GM23338 (cell line): ENCODE measurements at regions not wholly inside any gene's neighbourhood (a gene's known extent, or its start where the extent isn't known, plus 50 kb on each side); places are given as distances from the start of the nearest gene placed in this dataset.

Experiments
- ATAC-seq: fragments of 200-7000 bp; cut with Tn5 transposase; 3 replicates; pipeline ENCODE4 v1.9.1; 2020
- DNase-seq: peaks from one replicate; pipeline ENCODE4 v3.0.0-alpha.2; 2015; ENCODE audit warnings: low spot score
- H2AFZ ChIP-seq: fragments of 200-600 bp; sonication (generic); 2 replicates; pipeline ENCODE4 v1.8.0; 2016; ENCODE audit warnings: antibody characterized with exemption, mild to moderate bottlenecking, moderate library complexity
- H3F3A ChIP-seq: fragments of 200-600 bp; sonication (generic); replicated peaks from 2 replicates; pipeline ENCODE4 v1.8.0; 2017; ENCODE audit warnings: antibody characterized with exemption, mixed run types, low read depth
- H3K27ac ChIP-seq: fragments of 200-600 bp; sonication (generic); 2 replicates; pipeline ENCODE4 v1.6.1; 2016; ENCODE audit warnings: low read depth
- H3K27me3 ChIP-seq: fragments of 200-600 bp; sonication (generic); 2 replicates; pipeline ENCODE4 v1.8.0; 2016; ENCODE audit warnings: mild to moderate bottlenecking, mixed run types, moderate library complexity; ENCODE audit not compliant: insufficient read depth
- H3K36me3 ChIP-seq: fragments of 200-600 bp; sonication (generic); 2 replicates; pipeline ENCODE4 v1.8.0; 2016; ENCODE audit warnings: mild to moderate bottlenecking; ENCODE audit not compliant: insufficient read depth
- H3K4me1 ChIP-seq: fragments of 200-600 bp; sonication (generic); 2 replicates; pipeline ENCODE4 v1.8.0; 2016; ENCODE audit warnings: mild to moderate bottlenecking, moderate library complexity; ENCODE audit not compliant: insufficient read depth
- H3K4me2 ChIP-seq: fragments of 200-600 bp; sonication (generic); 2 replicates; pipeline ENCODE4 v1.7.1; 2017; ENCODE audit warnings: mixed run types
- H3K4me3 ChIP-seq: fragments of 200-600 bp; sonication (generic); 2 replicates; pipeline ENCODE4 v1.6.1; 2016; ENCODE audit warnings: mixed run types
- H3K79me2 ChIP-seq: fragments of 200-600 bp; sonication (generic); replicated peaks from 2 replicates; pipeline ENCODE4 v1.8.0; 2017; ENCODE audit warnings: mild to moderate bottlenecking; ENCODE audit not compliant: insufficient read depth
- H3K9me2 ChIP-seq: fragments of 200-600 bp; sonication (generic); 2 replicates; pipeline ENCODE4 v1.8.0; 2017; ENCODE audit not compliant: insufficient read depth
- H4K20me1 ChIP-seq: fragments of 200-600 bp; sonication (generic); replicated peaks from 2 replicates; pipeline ENCODE4 v1.8.0; 2017; ENCODE audit warnings: mild to moderate bottlenecking; ENCODE audit not compliant: insufficient read depth
- H3K27ac Mint-ChIP-seq: 2 replicates; pipeline ENCODE4 v1.8.0; 2020; ENCODE audit warnings: inconsistent platforms, mild to moderate bottlenecking, moderate library complexity, mixed read lengths
- H3K27me3 Mint-ChIP-seq: 3 replicates; pipeline ENCODE4 v1.8.0; 2022; ENCODE audit warnings: low read depth, mild to moderate bottlenecking, moderate library complexity, mixed read lengths, inconsistent platforms; ENCODE audit not compliant: insufficient read depth, poor library complexity
- H3K36me3 Mint-ChIP-seq: 3 replicates; pipeline ENCODE4 v1.8.0; 2021; ENCODE audit warnings: low read depth, mild to moderate bottlenecking, inconsistent platforms, moderate library complexity, mixed read lengths
- H3K4me1 Mint-ChIP-seq: 3 replicates; pipeline ENCODE4 v1.8.0; 2020; ENCODE audit warnings: mild to moderate bottlenecking, inconsistent platforms, mixed read lengths
- H3K4me3 Mint-ChIP-seq: 3 replicates; pipeline ENCODE4 v1.8.0; 2021; ENCODE audit warnings: moderate library complexity, mild to moderate bottlenecking, inconsistent platforms, mixed read lengths
- H3K9me3 Mint-ChIP-seq: 3 replicates; pipeline ENCODE4 v1.8.0; 2020; ENCODE audit warnings: moderate library complexity, mild to moderate bottlenecking, inconsistent platforms, mixed read lengths
- CREB1 ChIP-seq: fragments of 250-450 bp; sonication (Bioruptor Pico); IDR thresholded peaks from 2 replicates; pipeline ENCODE4 v1.5.0; 2020; ENCODE audit warnings: low read depth, mild to moderate bottlenecking, moderate library complexity
- EZH2 ChIP-seq: fragments of 200-600 bp; sonication (generic); IDR thresholded peaks from one replicate; pipeline ENCODE4 v1.8.0; 2017; ENCODE audit warnings: antibody characterized with exemption, mild to moderate bottlenecking, low read depth; ENCODE audit not compliant: unreplicated experiment
- EZH2phosphoT487 ChIP-seq: fragments of 200-600 bp; sonication (generic); IDR thresholded peaks from one replicate; pipeline ENCODE4 v1.8.1; 2018; ENCODE audit warnings: antibody characterized with exemption; ENCODE audit not compliant: unreplicated experiment
- JUNB ChIP-seq: IDR thresholded peaks from one replicate; pipeline ENCODE4 v1.6.1; 2016; ENCODE audit warnings: antibody characterized with exemption; ENCODE audit not compliant: unreplicated experiment
- NANOG ChIP-seq: IDR thresholded peaks from 2 replicates; pipeline ENCODE4 v1.6.1; 2016; ENCODE audit warnings: antibody characterized with exemption, borderline replicate concordance
- POLR2AphosphoS5 ChIP-seq: IDR thresholded peaks from 2 replicates; pipeline ENCODE4 v1.6.1; 2016; ENCODE audit warnings: antibody characterized with exemption, low read depth
- STAT1 ChIP-seq: IDR thresholded peaks from one replicate; pipeline ENCODE4 v1.6.1; 2016; ENCODE audit warnings: antibody characterized with exemption; ENCODE audit not compliant: unreplicated experiment
- ZNF114 ChIP-seq: fragments of 250-450 bp; sonication (Bioruptor Pico); IDR thresholded peaks from 2 replicates; pipeline ENCODE4 v1.5.0; 2020; ENCODE audit warnings: mild to moderate bottlenecking, moderate library complexity
- ZNF331 ChIP-seq: fragments of 250-450 bp; sonication (Bioruptor Pico); IDR thresholded peaks from 2 replicates; pipeline ENCODE4 v1.5.0; 2020; ENCODE audit warnings: low read depth, mild to moderate bottlenecking, moderate library complexity
- ZNF462 ChIP-seq: fragments of 250-450 bp; sonication (Bioruptor Pico); IDR thresholded peaks from 2 replicates; pipeline ENCODE4 v1.5.0; 2020; ENCODE audit warnings: mild to moderate bottlenecking, moderate library complexity
- TF ChIP-seq, protein P1 (sequence below): IDR thresholded peaks from one replicate; pipeline ENCODE4 v1.6.1; 2018; ENCODE audit warnings: antibody characterized with exemption; ENCODE audit not compliant: unreplicated experiment
- TF ChIP-seq, protein P2 (sequence below): IDR thresholded peaks from 2 replicates; pipeline ENCODE4 v1.6.1; 2016; ENCODE audit warnings: antibody characterized with exemption
- TF ChIP-seq, protein P3 (sequence below), 2 experiments: fragments of 200-600 bp in 1 of 2; sonication (generic) in 1 of 2; conservative IDR thresholded peaks; 2 replicates each; pipeline versions ENCODE4 v1.5.1 to v1.6.1; 2016 to 2017; ENCODE audit warnings: antibody characterized with exemption in 2 of 2, low read depth in 2 of 2, mild to moderate bottlenecking in 2 of 2, moderate library complexity in 1 of 2

- Histone ChIP-seq H3K79me2 (no peaks in the 10 kb centered on the region), H3K36me3 (no peaks in the 10 kb centered on the region), H3K9me2 (no peaks in the 10 kb centered on the region), H3K27me3 (no peaks in the 10 kb centered on the region), H3K27ac (no peak overlapping the region), H3K4me1 (no peaks in the 10 kb centered on the region), H3F3A (no peaks in the 10 kb centered on the region), H3K4me2 (no peak overlapping the region), H4K20me1 (no peaks in the 10 kb centered on the region), H3K4me3 (no peak overlapping the region), H2AFZ (peak overlapping the region; percentile 47; the same call in 1 of the 2 replicates)
- TF ChIP-seq, protein P1, sequence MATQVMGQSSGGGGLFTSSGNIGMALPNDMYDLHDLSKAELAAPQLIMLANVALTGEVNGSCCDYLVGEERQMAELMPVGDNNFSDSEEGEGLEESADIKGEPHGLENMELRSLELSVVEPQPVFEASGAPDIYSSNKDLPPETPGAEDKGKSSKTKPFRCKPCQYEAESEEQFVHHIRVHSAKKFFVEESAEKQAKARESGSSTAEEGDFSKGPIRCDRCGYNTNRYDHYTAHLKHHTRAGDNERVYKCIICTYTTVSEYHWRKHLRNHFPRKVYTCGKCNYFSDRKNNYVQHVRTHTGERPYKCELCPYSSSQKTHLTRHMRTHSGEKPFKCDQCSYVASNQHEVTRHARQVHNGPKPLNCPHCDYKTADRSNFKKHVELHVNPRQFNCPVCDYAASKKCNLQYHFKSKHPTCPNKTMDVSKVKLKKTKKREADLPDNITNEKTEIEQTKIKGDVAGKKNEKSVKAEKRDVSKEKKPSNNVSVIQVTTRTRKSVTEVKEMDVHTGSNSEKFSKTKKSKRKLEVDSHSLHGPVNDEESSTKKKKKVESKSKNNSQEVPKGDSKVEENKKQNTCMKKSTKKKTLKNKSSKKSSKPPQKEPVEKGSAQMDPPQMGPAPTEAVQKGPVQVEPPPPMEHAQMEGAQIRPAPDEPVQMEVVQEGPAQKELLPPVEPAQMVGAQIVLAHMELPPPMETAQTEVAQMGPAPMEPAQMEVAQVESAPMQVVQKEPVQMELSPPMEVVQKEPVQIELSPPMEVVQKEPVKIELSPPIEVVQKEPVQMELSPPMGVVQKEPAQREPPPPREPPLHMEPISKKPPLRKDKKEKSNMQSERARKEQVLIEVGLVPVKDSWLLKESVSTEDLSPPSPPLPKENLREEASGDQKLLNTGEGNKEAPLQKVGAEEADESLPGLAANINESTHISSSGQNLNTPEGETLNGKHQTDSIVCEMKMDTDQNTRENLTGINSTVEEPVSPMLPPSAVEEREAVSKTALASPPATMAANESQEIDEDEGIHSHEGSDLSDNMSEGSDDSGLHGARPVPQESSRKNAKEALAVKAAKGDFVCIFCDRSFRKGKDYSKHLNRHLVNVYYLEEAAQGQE, result no peak
- TF ChIP-seq POLR2AphosphoS5 (no peak), EZH2phosphoT487 (no peak), ZNF114 (CRISPR knock-in tag) (no peak), JUNB (no peak), NANOG (no peak), ZNF331 (CRISPR knock-in tag) (no peak), CREB1 (CRISPR knock-in tag) (no peak), STAT1 (no peak), ZNF462 (CRISPR knock-in tag) (no peak), EZH2 (no peak)
- TF ChIP-seq, protein P2, sequence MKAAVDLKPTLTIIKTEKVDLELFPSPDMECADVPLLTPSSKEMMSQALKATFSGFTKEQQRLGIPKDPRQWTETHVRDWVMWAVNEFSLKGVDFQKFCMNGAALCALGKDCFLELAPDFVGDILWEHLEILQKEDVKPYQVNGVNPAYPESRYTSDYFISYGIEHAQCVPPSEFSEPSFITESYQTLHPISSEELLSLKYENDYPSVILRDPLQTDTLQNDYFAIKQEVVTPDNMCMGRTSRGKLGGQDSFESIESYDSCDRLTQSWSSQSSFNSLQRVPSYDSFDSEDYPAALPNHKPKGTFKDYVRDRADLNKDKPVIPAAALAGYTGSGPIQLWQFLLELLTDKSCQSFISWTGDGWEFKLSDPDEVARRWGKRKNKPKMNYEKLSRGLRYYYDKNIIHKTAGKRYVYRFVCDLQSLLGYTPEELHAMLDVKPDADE, result no peak
- TF ChIP-seq, protein P3, sequence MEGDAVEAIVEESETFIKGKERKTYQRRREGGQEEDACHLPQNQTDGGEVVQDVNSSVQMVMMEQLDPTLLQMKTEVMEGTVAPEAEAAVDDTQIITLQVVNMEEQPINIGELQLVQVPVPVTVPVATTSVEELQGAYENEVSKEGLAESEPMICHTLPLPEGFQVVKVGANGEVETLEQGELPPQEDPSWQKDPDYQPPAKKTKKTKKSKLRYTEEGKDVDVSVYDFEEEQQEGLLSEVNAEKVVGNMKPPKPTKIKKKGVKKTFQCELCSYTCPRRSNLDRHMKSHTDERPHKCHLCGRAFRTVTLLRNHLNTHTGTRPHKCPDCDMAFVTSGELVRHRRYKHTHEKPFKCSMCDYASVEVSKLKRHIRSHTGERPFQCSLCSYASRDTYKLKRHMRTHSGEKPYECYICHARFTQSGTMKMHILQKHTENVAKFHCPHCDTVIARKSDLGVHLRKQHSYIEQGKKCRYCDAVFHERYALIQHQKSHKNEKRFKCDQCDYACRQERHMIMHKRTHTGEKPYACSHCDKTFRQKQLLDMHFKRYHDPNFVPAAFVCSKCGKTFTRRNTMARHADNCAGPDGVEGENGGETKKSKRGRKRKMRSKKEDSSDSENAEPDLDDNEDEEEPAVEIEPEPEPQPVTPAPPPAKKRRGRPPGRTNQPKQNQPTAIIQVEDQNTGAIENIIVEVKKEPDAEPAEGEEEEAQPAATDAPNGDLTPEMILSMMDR (conservative IDR thresholded peaks at IDR 0.05; ENCODE audit: low read depth in 2 of 2), result no peak
- H3K27me3 Mint-ChIP-seq, result peaks cover 6% of the 10 kb centered on the region
- peaks cover 9% of the 10 kb centered on the region for H3K36me3 Mint-ChIP-seq
- H3K4me3 Mint-ChIP-seq, result no peak overlapping the region
- H3K4me1 Mint-ChIP-seq, result peaks cover 6% of the 10 kb centered on the region; the same call in 1 of the 3 replicates
- DNase-seq (no peak), ATAC-seq (no peak)
- H3K9me3 Mint-ChIP-seq, result peaks cover 11% of the 10 kb centered on the region; the same call in 2 of the 3 replicates
- H3K27ac Mint-ChIP-seq, result no peak overlapping the region
Observed at GRCh38 chr13:106734198-106734597, 166.3 kb upstream of the ARGLU1 start.
